CD4-positive, alpha-beta T cell (primary cell): ENCODE measurements at regions not wholly inside any gene's neighbourhood (a gene's known extent, or its start where the extent isn't known, plus 50 kb on each side); places are given as distances from the start of the nearest gene placed in this dataset.

ENCODE experiments used
- ATAC-seq: fragments of 200-7000 bp; cut with Tn5 transposase; one replicate; pipeline ENCODE4 v1.10.0; 2022; ENCODE audit warnings: mild to moderate bottlenecking; ENCODE audit not compliant: poor library complexity
- CTCF ChIA-PET: fragments of 350-600 bp; sonication (Branson Sonifier 250); formaldehyde crosslinking; loops from one replicate; lab custom pipeline; 2021; ENCODE audit warnings: antibody characterized with exemption, inconsistent platforms; lab: Charles Lee
- POLR2A ChIA-PET: fragments of 350-600 bp; sonication (Branson Sonifier 250); formaldehyde crosslinking; loops from one replicate; lab custom pipeline; 2021; ENCODE audit warnings: antibody characterized with exemption, inconsistent platforms; lab: Charles Lee
- DNase-seq, 14 experiments: peaks; one replicate each; pipeline ENCODE4 v3.0.0-alpha.2; 2013 to 2020; ENCODE audit warnings: mixed read lengths in 2 of 14
- H3K27ac ChIP-seq, 2 donors: one replicate each; pipeline versions ENCODE4 v1.5.1 to v1.7.0; 2013; ENCODE audit warnings: low read length in 2 of 2, low read depth in 1 of 2, mild to moderate bottlenecking in 1 of 2
- H3K27me3 ChIP-seq, 2 experiments: 1 replicate in 1 of 2; 2 replicates in 1 of 2; pipeline versions ENCODE4 v1.6.1 to v1.7.0; 2013; ENCODE audit warnings: low read length in 2 of 2, control low read depth in 1 of 2, mild to moderate bottlenecking in 1 of 2, moderate library complexity in 1 of 2; ENCODE audit not compliant: insufficient read depth in 2 of 2, control insufficient read depth in 1 of 2
- H3K36me3 ChIP-seq: one replicate; pipeline ENCODE4 v1.6.1; 2013; ENCODE audit warnings: low read length, control low read depth; ENCODE audit not compliant: insufficient read depth
- H3K4me1 ChIP-seq: one replicate; pipeline ENCODE4 v1.6.1; 2013; ENCODE audit warnings: low read length, control low read depth; ENCODE audit not compliant: insufficient read depth
- H3K4me3 ChIP-seq: one replicate; pipeline ENCODE4 v1.5.1; 2013; ENCODE audit warnings: mild to moderate bottlenecking, low read length, moderate library complexity
- H3K9me3 ChIP-seq, 2 experiments: 1 replicate in 1 of 2; 2 replicates in 1 of 2; pipeline versions ENCODE4 v1.6.1 to v1.7.0; 2013; ENCODE audit warnings: low read length in 2 of 2, mild to moderate bottlenecking in 2 of 2, control low read depth in 1 of 2, moderate library complexity in 1 of 2; ENCODE audit not compliant: control insufficient read depth in 1 of 2, insufficient read depth in 1 of 2
- H3K27ac Mint-ChIP-seq: one replicate; pipeline ENCODE4 v1.8.0; 2020; ENCODE audit warnings: mixed read lengths
- H3K27me3 Mint-ChIP-seq: one replicate; pipeline ENCODE4 v1.8.0; 2021; ENCODE audit warnings: mixed read lengths
- H3K36me3 Mint-ChIP-seq: one replicate; pipeline ENCODE4 v1.8.0; 2021; ENCODE audit warnings: low read depth, mixed read lengths
- H3K4me1 Mint-ChIP-seq: one replicate; pipeline ENCODE4 v1.8.0; 2021; ENCODE audit warnings: low read depth, mixed read lengths
- H3K4me3 Mint-ChIP-seq: one replicate; pipeline ENCODE4 v1.8.0; 2020; ENCODE audit warnings: mild to moderate bottlenecking, mixed read lengths
- H3K9me3 Mint-ChIP-seq: one replicate; pipeline ENCODE4 v1.8.0; 2020; ENCODE audit warnings: mixed read lengths
- CTCF ChIP-seq: fragments of 200-600 bp; IDR thresholded peaks from one replicate; pipeline ENCODE4 v1.8.0; 2022; ENCODE audit warnings: antibody characterized with exemption, mild to moderate bottlenecking
- intact Hi-C, 2 experiments: fragments of 100-400 bp; cut with DNase I in 1 of 2; cut with micrococcal nuclease in 1 of 2; formaldehyde crosslinking; loops; one replicate each; pipeline versions ENCODE4 v1.15.1 to v1.9.0; 2023 to 2025; cut with DNase I, micrococcal nuclease

GRCh38 chrX:125424536-125424935 lies 104.9 kb downstream of the TEX13C start:
- Mint-ChIP-seq H3K9me3 (no peaks in the 10 kb centered on the region), H3K27me3 (peaks cover 3% of the 10 kb centered on the region), H3K36me3 (no peaks in the 10 kb centered on the region), H3K27ac (no peak overlapping the region), H3K4me3 (no peak overlapping the region), H3K4me1 (no peaks in the 10 kb centered on the region)
- CTCF ChIA-PET: no interaction called here
- Histone ChIP-seq H3K4me1 (no peaks in the 10 kb centered on the region), H3K4me3 (no peak overlapping the region), H3K27me3 (no peaks in the 10 kb centered on the region), H3K9me3 (no peaks in the 10 kb centered on the region), H3K27ac (no peak overlapping the region), H3K36me3 (no peaks in the 10 kb centered on the region)
- POLR2A ChIA-PET: no interaction called here
- intact Hi-C loops: no loop called here
- no peak for TF ChIP-seq CTCF
- ATAC-seq (no peak), DNase-seq (no peak)

DNA sequence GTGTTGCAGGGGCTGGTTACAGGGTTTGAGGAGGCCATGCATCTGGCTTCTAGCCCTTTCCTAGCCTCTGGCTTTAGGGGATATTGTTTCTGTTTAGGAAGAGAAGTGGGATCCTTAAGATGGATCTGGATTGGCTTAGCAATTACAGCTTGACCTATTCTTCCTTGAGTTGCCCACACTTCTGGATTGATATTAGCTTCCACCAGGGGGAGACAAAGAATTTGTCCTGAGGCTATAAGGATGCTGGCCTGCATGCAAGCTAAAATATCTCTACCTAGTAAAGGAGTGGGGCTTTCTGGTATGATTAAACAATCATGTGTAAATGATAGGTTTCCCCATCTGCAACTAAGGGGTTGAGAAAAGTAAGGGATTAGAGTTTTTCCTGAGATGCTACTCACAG lies 117.2 kb downstream of the TEX13C start:
- Histone ChIP-seq H3K27ac (no peak overlapping the region), H3K4me1 (no peaks in the 10 kb centered on the region), H3K36me3 (no peaks in the 10 kb centered on the region), H3K27me3 (no peaks in the 10 kb centered on the region), H3K4me3 (no peak overlapping the region), H3K9me3 (no peaks in the 10 kb centered on the region)
- DNase-seq: peak in 1 of 14 experiments; percentile 3
- ChIA-PET CTCF (no interaction called here), POLR2A (no interaction called here)
- ATAC-seq: no peak
- Mint-ChIP-seq H3K27ac (no peak overlapping the region), H3K27me3 (peaks cover under 1% of the 10 kb centered on the region), H3K36me3 (no peaks in the 10 kb centered on the region), H3K9me3 (no peaks in the 10 kb centered on the region), H3K4me1 (no peaks in the 10 kb centered on the region), H3K4me3 (no peak overlapping the region)
- no peak for TF ChIP-seq CTCF
- intact Hi-C loops: no loop called here

GRCh38 chrX:125439194-125439849 lies 119.7 kb downstream of the TEX13C start:
- Histone ChIP-seq H3K9me3 (no peaks in the 10 kb centered on the region), H3K4me1 (no peaks in the 10 kb centered on the region), H3K27ac (no peak overlapping the region), H3K27me3 (no peaks in the 10 kb centered on the region), H3K36me3 (no peaks in the 10 kb centered on the region), H3K4me3 (no peak overlapping the region)
- H3K27ac Mint-ChIP-seq: no peak overlapping the region
- ATAC-seq (no peak), DNase-seq (no peak)
- intact Hi-C loops: no loop called here
- H3K27me3 Mint-ChIP-seq: no peaks in the 10 kb centered on the region
- H3K4me1 Mint-ChIP-seq: no peaks in the 10 kb centered on the region
- H3K4me3 Mint-ChIP-seq: no peak overlapping the region
- ChIA-PET POLR2A (no interaction called here), CTCF (no interaction called here)
- H3K36me3 Mint-ChIP-seq: no peaks in the 10 kb centered on the region
- no peak for TF ChIP-seq CTCF
- H3K9me3 Mint-ChIP-seq: no peaks in the 10 kb centered on the region
